ENCODE measurements at regions not wholly inside any gene's neighbourhood (a gene's known extent, or its start where the extent isn't known, plus 50 kb on each side); places are given as distances from the start of the nearest gene placed in this dataset.
"Not testable (repeated sequence)": the region's sequence is repeated elsewhere in the genome, so short reads cannot be mapped to it uniquely, and the experiment has no call there.

- DNase-seq (ENCODE audit: low read depth, low spot score), result no peak
Measured at GRCh38 chr2:186181625-186182024, 304.4 kb upstream of the ZC3H15 start.

- not testable (repeated sequence) for DNase-seq (ENCODE audit: low read depth, low spot score)
Measured at GRCh38 chr2:186182366-186182765, 303.7 kb upstream of the ZC3H15 start.

GRCh38 chr2:186183406-186183805 lies 302.7 kb upstream of the ZC3H15 start:
- no peak for DNase-seq (ENCODE audit: low read depth, low spot score)

GRCh38 chr2:186187854-186188253 lies 298.2 kb upstream of the ZC3H15 start:
- no peak for DNase-seq (ENCODE audit: low read depth, low spot score)

GRCh38 chr2:186189816-186190215 lies 296.2 kb upstream of the ZC3H15 start:
- DNase-seq (ENCODE audit: low read depth, low spot score), result no peak

GRCh38 chr2:186195696-186196095 lies 290.4 kb upstream of the ZC3H15 start:
- DNase-seq (ENCODE audit: low read depth, low spot score), result no peak

GRCh38 chr2:186197955-186198354 lies 288.1 kb upstream of the ZC3H15 start:
- DNase-seq (ENCODE audit: low read depth, low spot score), result no peak

- no peak for DNase-seq (ENCODE audit: low read depth, low spot score)
Measured at GRCh38 chr2:186199029-186199428, 287.0 kb upstream of the ZC3H15 start.

- DNase-seq (ENCODE audit: low read depth, low spot score), result no peak
Measured at GRCh38 chr2:186201371-186201770, 284.7 kb upstream of the ZC3H15 start.

GRCh38 chr2:186205254-186205911 lies 280.7 kb upstream of the ZC3H15 start:
- no peak for DNase-seq (ENCODE audit: low read depth, low spot score)

GRCh38 chr2:186209532-186209931 lies 276.5 kb upstream of the ZC3H15 start:
- DNase-seq (ENCODE audit: low read depth, low spot score), result no peak

GRCh38 chr2:186220409-186220808 lies 265.7 kb upstream of the ZC3H15 start:
- no peak for DNase-seq (ENCODE audit: low read depth, low spot score)

- DNase-seq (ENCODE audit: low read depth, low spot score), result no peak
Measured at GRCh38 chr2:186229265-186229664, 256.8 kb upstream of the ZC3H15 start.

GRCh38 chr2:186241874-186242273 lies 244.2 kb upstream of the ZC3H15 start:
- no peak for DNase-seq (ENCODE audit: low read depth, low spot score)

- DNase-seq (ENCODE audit: low read depth, low spot score), result no peak
Measured at GRCh38 chr2:186254759-186255158, 231.3 kb upstream of the ZC3H15 start.

GRCh38 chr2:186255823-186256222 lies 230.2 kb upstream of the ZC3H15 start:
- DNase-seq (ENCODE audit: low read depth, low spot score), result no peak

- DNase-seq (ENCODE audit: low read depth, low spot score), result peak; percentile 40
Measured at GRCh38 chr2:186256540-186256939, 229.5 kb upstream of the ZC3H15 start.

GRCh38 chr2:186263673-186264250 lies 222.3 kb upstream of the ZC3H15 start:
- no peak for DNase-seq (ENCODE audit: low read depth, low spot score)

- no peak for DNase-seq (ENCODE audit: low read depth, low spot score)
Measured at GRCh38 chr2:186269536-186269935, 216.5 kb upstream of the ZC3H15 start.

GRCh38 chr2:186273953-186274352 lies 212.1 kb upstream of the ZC3H15 start:
- no peak for DNase-seq (ENCODE audit: low read depth, low spot score)

- DNase-seq (ENCODE audit: low read depth, low spot score), result peak; percentile 6
Measured at GRCh38 chr2:186274936-186275575, 211.0 kb upstream of the ZC3H15 start.

GRCh38 chr2:186276909-186277308 lies 209.2 kb upstream of the ZC3H15 start:
- DNase-seq (ENCODE audit: low read depth, low spot score), result no peak

GRCh38 chr2:186281726-186282125 lies 204.3 kb upstream of the ZC3H15 start:
- DNase-seq (ENCODE audit: low read depth, low spot score), result no peak

All from smooth muscle cell of the brain vasculature (primary cell).